GM13977 (cell line): ENCODE measurements at regions not wholly inside any gene's neighbourhood (a gene's known extent, or its start where the extent isn't known, plus 50 kb on each side); places are given as distances from the start of the nearest gene placed in this dataset.

Source experiments
- DNase-seq: peaks from one replicate; pipeline ENCODE4 v3.0.0; 2012; ENCODE audit warnings: low spot score
- CTCF ChIP-seq: IDR thresholded peaks from 2 replicates; pipeline ENCODE4 v1.5.1; 2012; ENCODE audit warnings: mild to moderate bottlenecking, control low read depth; ENCODE audit not compliant: insufficient read depth; ENCODE audit errors: extremely low read depth, missing control alignments
- in situ Hi-C: fragments of 300-500 bp; cut with MboI; formaldehyde crosslinking; loops from one replicate; pipeline ENCODE4 v1.12.0; 2022; ENCODE audit warnings: low sequenced_read_pairs, low pct_unique_long_range_greater_than_20kb, mixed read lengths, inconsistent platforms; ENCODE audit not compliant: unreplicated experiment

GRCh38 chr3:30124435-30125370, 481.7 kb upstream of the TGFBR2 start:
- DNase-seq: no peak
- no peak for TF ChIP-seq CTCF
- in situ Hi-C loops: no loop called here

- TF ChIP-seq CTCF: no peak
- no peak for DNase-seq
Measured at GRCh38 chr3:30129765-30130164, 476.6 kb upstream of the TGFBR2 start.

GRCh38 chr3:30130391-30130790, 476.0 kb upstream of the TGFBR2 start:
- TF ChIP-seq CTCF: no peak
- in situ Hi-C loops: no loop called here
- DNase-seq: no peak

More at GRCh38 chr3:30129765-30130164, 476.6 kb upstream of the TGFBR2 start:
- in situ Hi-C loops: no loop called here

GRCh38 chr3:30131191-30131590, 475.2 kb upstream of the TGFBR2 start:
- no peak for DNase-seq
- TF ChIP-seq CTCF: no peak

GRCh38 chr3:30135190-30135589, 471.2 kb upstream of the TGFBR2 start:
- DNase-seq: no peak
- in situ Hi-C loops: no loop called here

More at GRCh38 chr3:30131191-30131590, 475.2 kb upstream of the TGFBR2 start:
- in situ Hi-C loops: no loop called here

GRCh38 chr3:30139283-30139682, 467.1 kb upstream of the TGFBR2 start:
- TF ChIP-seq CTCF: no peak
- DNase-seq: no peak
- in situ Hi-C loops: no loop called here

More at GRCh38 chr3:30135190-30135589, 471.2 kb upstream of the TGFBR2 start:
- TF ChIP-seq CTCF: no peak
